Liver (tissue), 8 donors: ENCODE measurements at regions not wholly inside any gene's neighbourhood (a gene's known extent, or its start where the extent isn't known, plus 50 kb on each side); places are given as distances from the start of the nearest gene placed in this dataset.
A peak's percentile ranks its signal among the peaks of the same experiment; 100 is the strongest.

ENCODE experiments used
- DNase-seq: peaks from one replicate; pipeline ENCODE4 v3.0.0-alpha.2; 2017; ENCODE audit warnings: low spot score
- H3K27ac ChIP-seq, 2 donors: one replicate each; pipeline ENCODE4 v1.7.0; 2013; ENCODE audit warnings: inconsistent platforms in 2 of 2, low read length in 2 of 2, control low read depth in 1 of 2, low read depth in 1 of 2, mild to moderate bottlenecking in 1 of 2
- H3K27me3 ChIP-seq, 4 donors: one replicate each; pipeline versions ENCODE4 v1.6.1 to v1.7.0; 2013; ENCODE audit warnings: low read length in 3 of 4, inconsistent platforms in 1 of 4, mild to moderate bottlenecking in 1 of 4, moderate library complexity in 1 of 4; ENCODE audit not compliant: control insufficient read depth in 4 of 4, insufficient read depth in 4 of 4
- H3K36me3 ChIP-seq, 4 donors: one replicate each; pipeline versions ENCODE4 v1.6.1 to v1.7.0; 2013; ENCODE audit warnings: low read length in 3 of 4, mild to moderate bottlenecking in 3 of 4, low read depth in 1 of 4, moderate library complexity in 1 of 4; ENCODE audit not compliant: control insufficient read depth in 4 of 4, insufficient read depth in 3 of 4
- H3K4me1 ChIP-seq, 4 donors: one replicate each; pipeline versions ENCODE4 v1.6.1 to v1.7.0; 2013; ENCODE audit warnings: low read length in 3 of 4, mild to moderate bottlenecking in 3 of 4, moderate library complexity in 1 of 4; ENCODE audit not compliant: control insufficient read depth in 4 of 4, insufficient read depth in 4 of 4
- H3K4me3 ChIP-seq, 3 donors: one replicate each; pipeline versions ENCODE4 v1.6.1 to v1.7.0; 2013; ENCODE audit warnings: low read length in 3 of 3, control low read depth in 1 of 3, low read depth in 1 of 3, mild to moderate bottlenecking in 1 of 3
- H3K9ac ChIP-seq, 2 donors: one replicate each; pipeline ENCODE4 v1.7.0; 2013; ENCODE audit warnings: low read length in 2 of 2, mild to moderate bottlenecking in 2 of 2, moderate library complexity in 2 of 2, control low read depth in 1 of 2, low read depth in 1 of 2
- H3K9me3 ChIP-seq, 4 donors: one replicate each; pipeline versions ENCODE4 v1.6.1 to v1.7.0; 2013; ENCODE audit warnings: low read length in 3 of 4; ENCODE audit not compliant: control insufficient read depth in 4 of 4
- CTCF ChIP-seq: fragments of 150-350 bp; IDR thresholded peaks from 2 replicates; pipeline ENCODE4 v1.5.1; 2017; ENCODE audit warnings: improper control_type of control experiment, low read depth, low read length; ENCODE audit not compliant: missing input control
- EGR1 ChIP-seq, 2 donors: IDR thresholded peaks; 2 replicates each; pipeline ENCODE4 v1.6.1; 2016 to 2018; ENCODE audit warnings: antibody characterized with exemption in 2 of 2, low read depth in 2 of 2
- FOXA1 ChIP-seq: IDR thresholded peaks from 2 replicates; pipeline ENCODE4 v1.6.1; 2016; ENCODE audit warnings: antibody characterized with exemption
- FOXA2 ChIP-seq: IDR thresholded peaks from 2 replicates; pipeline ENCODE4 v1.6.1; 2016; ENCODE audit warnings: antibody characterized with exemption
- GABPA ChIP-seq, 2 donors: IDR thresholded peaks in 1 of 2; conservative IDR thresholded peaks in 1 of 2; 2 replicates each; pipeline ENCODE4 v1.6.1; 2016; ENCODE audit warnings: antibody characterized with exemption in 2 of 2, mild to moderate bottlenecking in 1 of 2, moderate library complexity in 1 of 2
- HNF4A ChIP-seq, 2 donors: conservative IDR thresholded peaks; 2 replicates each; pipeline ENCODE4 v1.6.1; 2016; ENCODE audit warnings: antibody characterized with exemption in 2 of 2, mild to moderate bottlenecking in 2 of 2
- HNF4G ChIP-seq: IDR thresholded peaks from 2 replicates; pipeline ENCODE4 v1.6.1; 2016; ENCODE audit warnings: antibody characterized with exemption
- JUND ChIP-seq, 2 donors: IDR thresholded peaks; 2 replicates each; pipeline ENCODE4 v1.6.1; 2016; ENCODE audit warnings: antibody characterized with exemption in 2 of 2
- MAX ChIP-seq: IDR thresholded peaks from 2 replicates; pipeline ENCODE4 v1.6.1; 2016; ENCODE audit warnings: antibody characterized with exemption
- NR2F2 ChIP-seq: IDR thresholded peaks from 2 replicates; pipeline ENCODE4 v1.6.1; 2016; ENCODE audit warnings: antibody characterized with exemption
- RAD21 ChIP-seq, 2 donors: IDR thresholded peaks; 2 replicates each; pipeline ENCODE4 v1.6.1; 2016; ENCODE audit warnings: antibody characterized with exemption in 2 of 2, mild to moderate bottlenecking in 2 of 2
- RXRA ChIP-seq, 2 donors: IDR thresholded peaks; 2 replicates each; pipeline ENCODE4 v1.6.1; 2017 to 2018; ENCODE audit warnings: antibody characterized with exemption in 2 of 2, mild to moderate bottlenecking in 1 of 2
- SP1 ChIP-seq: IDR thresholded peaks from 2 replicates; pipeline ENCODE4 v1.6.1; 2018; ENCODE audit warnings: antibody characterized with exemption, mild to moderate bottlenecking
- TAF1 ChIP-seq: conservative IDR thresholded peaks from 2 replicates; pipeline ENCODE4 v1.6.1; 2016; ENCODE audit warnings: antibody characterized with exemption, mild to moderate bottlenecking
- YY1 ChIP-seq: IDR thresholded peaks from 2 replicates; pipeline ENCODE4 v1.6.1; 2016; ENCODE audit warnings: antibody characterized with exemption, mild to moderate bottlenecking
- ZBTB33 ChIP-seq: IDR thresholded peaks from 2 replicates; pipeline ENCODE4 v1.6.1; 2016; ENCODE audit warnings: antibody characterized with exemption
- WGBS: extraction: QIAGEN DNeasy Blood & Tissue Kit; methylation state at CpG from one replicate; pipeline ENCODE4 v1.1.7; 2013; 5-methylcytosine and 5-hydroxymethylcytosine counted together
- TF ChIP-seq, protein P1 (sequence below): IDR thresholded peaks from 2 replicates; pipeline ENCODE4 v1.6.1; 2016; ENCODE audit warnings: antibody characterized with exemption
- TF ChIP-seq, protein P2 (sequence below): IDR thresholded peaks from 2 replicates; pipeline ENCODE4 v1.6.1; 2016; ENCODE audit warnings: antibody characterized with exemption, mild to moderate bottlenecking
- donor health status: healthy.
- donor health status: healthy.
- donor health status: healthy.
- donor health status: healthy.
- donor health status: healthy.

GRCh38 chr19:56974556-56975207 lies 134.2 kb upstream of the PEG3 start:
- Histone ChIP-seq H3K27ac (no peak overlapping the region), H3K36me3 (no peaks in the 10 kb centered on the region), H3K9ac (no peak overlapping the region), H3K4me1 (no peaks in the 10 kb centered on the region), H3K9me3 (peaks cover 0 to 14% (median 8%) of the 10 kb centered on the region in 4 donors), H3K4me3 (no peak overlapping the region), H3K27me3 (peaks cover 0 to 2% (median 0%) of the 10 kb centered on the region in 4 donors)
- TF ChIP-seq CTCF: no peak
- no peak for TF ChIP-seq FOXA1
- no peak for TF ChIP-seq MAX
- no peak for TF ChIP-seq FOXA2
- TF ChIP-seq SP1: peak; percentile 55
- peak in 1 of 2 donors; percentile 79 for TF ChIP-seq RXRA (IDR thresholded peaks at IDR 0.05)
- no peak for TF ChIP-seq GABPA (IDR thresholded peaks at IDR 0.05 in 1 of 2, conservative IDR thresholded peaks at IDR 0.05 in 1 of 2)
- TF ChIP-seq EGR1 (IDR thresholded peaks at IDR 0.05; ENCODE audit: low read depth in 2 of 2): no peak
- peak in 1 of 2 donors; percentile 43 for TF ChIP-seq RAD21 (IDR thresholded peaks at IDR 0.05)
- TF ChIP-seq JUND (IDR thresholded peaks at IDR 0.05): no peak
- TF ChIP-seq NR2F2: no peak
- TF ChIP-seq ZBTB33: no peak
- peak in 1 of 2 donors; percentile 64 for TF ChIP-seq HNF4A (conservative IDR thresholded peaks at IDR 0.05)
- TF ChIP-seq TAF1: no peak
- no peak for TF ChIP-seq HNF4G
- TF ChIP-seq YY1: no peak
- TF ChIP-seq, protein P1, sequence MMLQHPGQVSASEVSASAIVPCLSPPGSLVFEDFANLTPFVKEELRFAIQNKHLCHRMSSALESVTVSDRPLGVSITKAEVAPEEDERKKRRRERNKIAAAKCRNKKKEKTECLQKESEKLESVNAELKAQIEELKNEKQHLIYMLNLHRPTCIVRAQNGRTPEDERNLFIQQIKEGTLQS: no peak
- TF ChIP-seq, protein P2, sequence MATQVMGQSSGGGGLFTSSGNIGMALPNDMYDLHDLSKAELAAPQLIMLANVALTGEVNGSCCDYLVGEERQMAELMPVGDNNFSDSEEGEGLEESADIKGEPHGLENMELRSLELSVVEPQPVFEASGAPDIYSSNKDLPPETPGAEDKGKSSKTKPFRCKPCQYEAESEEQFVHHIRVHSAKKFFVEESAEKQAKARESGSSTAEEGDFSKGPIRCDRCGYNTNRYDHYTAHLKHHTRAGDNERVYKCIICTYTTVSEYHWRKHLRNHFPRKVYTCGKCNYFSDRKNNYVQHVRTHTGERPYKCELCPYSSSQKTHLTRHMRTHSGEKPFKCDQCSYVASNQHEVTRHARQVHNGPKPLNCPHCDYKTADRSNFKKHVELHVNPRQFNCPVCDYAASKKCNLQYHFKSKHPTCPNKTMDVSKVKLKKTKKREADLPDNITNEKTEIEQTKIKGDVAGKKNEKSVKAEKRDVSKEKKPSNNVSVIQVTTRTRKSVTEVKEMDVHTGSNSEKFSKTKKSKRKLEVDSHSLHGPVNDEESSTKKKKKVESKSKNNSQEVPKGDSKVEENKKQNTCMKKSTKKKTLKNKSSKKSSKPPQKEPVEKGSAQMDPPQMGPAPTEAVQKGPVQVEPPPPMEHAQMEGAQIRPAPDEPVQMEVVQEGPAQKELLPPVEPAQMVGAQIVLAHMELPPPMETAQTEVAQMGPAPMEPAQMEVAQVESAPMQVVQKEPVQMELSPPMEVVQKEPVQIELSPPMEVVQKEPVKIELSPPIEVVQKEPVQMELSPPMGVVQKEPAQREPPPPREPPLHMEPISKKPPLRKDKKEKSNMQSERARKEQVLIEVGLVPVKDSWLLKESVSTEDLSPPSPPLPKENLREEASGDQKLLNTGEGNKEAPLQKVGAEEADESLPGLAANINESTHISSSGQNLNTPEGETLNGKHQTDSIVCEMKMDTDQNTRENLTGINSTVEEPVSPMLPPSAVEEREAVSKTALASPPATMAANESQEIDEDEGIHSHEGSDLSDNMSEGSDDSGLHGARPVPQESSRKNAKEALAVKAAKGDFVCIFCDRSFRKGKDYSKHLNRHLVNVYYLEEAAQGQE: no peak
- peak; percentile 53 for DNase-seq
- WGBS: 42% methylated on average over 8 of the region's 8 CpGs
